ENCODE measurements at regions not wholly inside any gene's neighbourhood (a gene's known extent, or its start where the extent isn't known, plus 50 kb on each side); places are given as distances from the start of the nearest gene placed in this dataset.

DNA sequence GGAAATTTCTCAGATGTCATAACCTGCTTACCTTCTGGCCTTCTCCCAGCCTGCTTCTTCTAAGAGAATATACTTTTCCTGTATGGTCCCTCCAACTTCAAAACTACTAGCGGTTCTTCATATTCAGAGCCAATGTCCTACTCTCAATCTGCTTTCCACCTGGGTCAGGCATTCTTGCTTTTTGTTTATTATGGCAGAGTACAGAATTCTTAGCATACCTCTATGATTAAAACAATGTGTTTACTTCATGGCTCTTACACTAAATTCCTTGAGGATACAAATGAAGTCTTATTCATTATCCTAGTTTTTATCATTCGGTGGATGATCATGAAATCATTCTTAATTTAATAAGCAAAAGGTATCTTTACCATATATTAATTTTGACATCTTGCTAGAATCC is 484.2 kb upstream of the SLITRK1 start:
- TF ChIP-seq, protein P1, sequence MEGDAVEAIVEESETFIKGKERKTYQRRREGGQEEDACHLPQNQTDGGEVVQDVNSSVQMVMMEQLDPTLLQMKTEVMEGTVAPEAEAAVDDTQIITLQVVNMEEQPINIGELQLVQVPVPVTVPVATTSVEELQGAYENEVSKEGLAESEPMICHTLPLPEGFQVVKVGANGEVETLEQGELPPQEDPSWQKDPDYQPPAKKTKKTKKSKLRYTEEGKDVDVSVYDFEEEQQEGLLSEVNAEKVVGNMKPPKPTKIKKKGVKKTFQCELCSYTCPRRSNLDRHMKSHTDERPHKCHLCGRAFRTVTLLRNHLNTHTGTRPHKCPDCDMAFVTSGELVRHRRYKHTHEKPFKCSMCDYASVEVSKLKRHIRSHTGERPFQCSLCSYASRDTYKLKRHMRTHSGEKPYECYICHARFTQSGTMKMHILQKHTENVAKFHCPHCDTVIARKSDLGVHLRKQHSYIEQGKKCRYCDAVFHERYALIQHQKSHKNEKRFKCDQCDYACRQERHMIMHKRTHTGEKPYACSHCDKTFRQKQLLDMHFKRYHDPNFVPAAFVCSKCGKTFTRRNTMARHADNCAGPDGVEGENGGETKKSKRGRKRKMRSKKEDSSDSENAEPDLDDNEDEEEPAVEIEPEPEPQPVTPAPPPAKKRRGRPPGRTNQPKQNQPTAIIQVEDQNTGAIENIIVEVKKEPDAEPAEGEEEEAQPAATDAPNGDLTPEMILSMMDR (conservative IDR thresholded peaks at IDR 0.05; ENCODE audit: low read depth, low read length): no peak
- H3K4me3 ChIP-seq (ENCODE audit: low read length): no peak overlapping the region
- no peak for DNase-seq (ENCODE audit: low read depth)

DNA sequence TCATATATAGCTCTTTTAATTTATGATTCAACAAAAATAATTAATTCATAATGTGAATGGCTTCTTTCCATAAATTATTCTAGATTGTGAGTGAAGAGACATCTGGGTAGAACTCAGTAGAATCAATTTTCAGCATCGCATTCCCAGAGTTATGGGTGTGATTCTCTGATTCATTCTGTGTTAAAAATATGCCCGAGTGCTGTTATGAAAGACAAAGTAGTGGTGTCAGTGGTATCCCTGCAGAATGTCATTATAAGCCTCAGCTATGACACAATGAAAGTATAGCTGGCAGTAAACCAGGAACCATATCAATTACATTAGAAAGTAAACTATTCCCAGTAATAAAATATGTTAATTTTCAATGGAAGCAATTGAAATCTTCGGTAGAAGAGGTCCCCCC is 480.5 kb upstream of the SLITRK1 start:
- DNase-seq (ENCODE audit: low read depth): no peak
- no peak overlapping the region for H3K4me3 ChIP-seq (ENCODE audit: low read length)
- TF ChIP-seq, protein P1 (conservative IDR thresholded peaks at IDR 0.05; ENCODE audit: low read depth, low read length): no peak

DNA sequence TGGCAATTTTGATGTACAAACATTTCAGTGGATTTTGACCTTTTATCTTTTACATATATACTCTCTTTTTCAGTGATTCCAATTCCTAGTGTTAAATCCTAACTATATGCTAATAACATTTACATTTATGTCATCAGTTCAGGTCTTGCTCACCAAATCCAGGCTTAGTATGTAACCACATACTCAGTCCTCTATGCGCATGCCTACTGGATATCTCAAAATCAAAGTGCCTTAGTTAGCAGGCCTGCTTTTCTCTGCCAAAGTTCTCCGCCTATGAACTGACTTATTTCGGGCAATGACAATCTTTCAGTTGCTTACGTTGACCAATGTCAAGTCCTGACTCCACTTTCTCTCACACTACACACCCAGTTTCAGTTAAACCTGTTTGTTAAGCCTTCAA is 478.5 kb upstream of the SLITRK1 start:
- no peak overlapping the region for H3K4me3 ChIP-seq (ENCODE audit: low read length)
- TF ChIP-seq, protein P1 (conservative IDR thresholded peaks at IDR 0.05; ENCODE audit: low read depth, low read length): no peak
- no peak for DNase-seq (ENCODE audit: low read depth)

DNA sequence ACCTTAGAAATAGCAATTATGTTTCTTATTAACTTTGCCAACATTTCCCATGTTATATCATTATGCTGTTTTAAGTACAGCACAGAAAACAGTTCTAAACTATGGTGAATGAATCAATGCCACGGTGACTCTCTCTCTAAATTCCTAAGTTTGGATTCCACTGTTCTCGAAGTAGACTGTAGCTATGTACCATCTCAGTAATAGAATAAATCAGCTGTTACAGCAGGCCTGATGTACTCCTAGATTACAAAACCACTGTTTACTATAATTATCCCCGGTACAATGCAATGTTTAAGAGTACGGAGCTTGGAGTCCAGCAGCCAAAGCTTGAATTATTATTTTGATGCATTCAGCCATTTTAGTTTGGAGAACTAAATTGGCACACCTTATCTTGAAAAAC is 476.3 kb upstream of the SLITRK1 start:
- no peak for DNase-seq (ENCODE audit: low read depth)
- TF ChIP-seq, protein P1 (conservative IDR thresholded peaks at IDR 0.05; ENCODE audit: low read depth, low read length): no peak
- H3K4me3 ChIP-seq (ENCODE audit: low read length): no peak overlapping the region

DNA sequence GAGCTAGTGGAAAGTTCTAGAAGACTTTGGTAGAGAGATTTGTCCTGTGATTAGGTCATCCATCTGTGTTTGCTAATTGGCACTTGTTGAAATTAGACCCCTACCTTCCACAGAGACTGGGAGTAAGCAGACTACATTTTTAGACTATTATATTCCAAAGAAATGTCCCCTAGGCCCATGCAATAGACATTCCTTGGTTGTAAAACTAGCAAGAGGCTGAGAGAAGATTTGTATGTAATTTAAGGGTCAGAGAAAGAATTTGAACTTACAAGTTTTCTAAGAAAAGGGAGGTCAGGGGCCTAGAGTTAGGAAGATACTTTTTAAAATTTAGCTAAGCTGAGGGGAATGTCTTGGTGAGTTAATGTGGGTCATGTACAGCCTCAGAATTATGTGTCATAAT is 470.7 kb upstream of the SLITRK1 start:
- H3K4me3 ChIP-seq (ENCODE audit: low read length): no peak overlapping the region
- TF ChIP-seq, protein P1 (conservative IDR thresholded peaks at IDR 0.05; ENCODE audit: low read depth, low read length): no peak
- DNase-seq (ENCODE audit: low read depth): peak; percentile 5

DNA sequence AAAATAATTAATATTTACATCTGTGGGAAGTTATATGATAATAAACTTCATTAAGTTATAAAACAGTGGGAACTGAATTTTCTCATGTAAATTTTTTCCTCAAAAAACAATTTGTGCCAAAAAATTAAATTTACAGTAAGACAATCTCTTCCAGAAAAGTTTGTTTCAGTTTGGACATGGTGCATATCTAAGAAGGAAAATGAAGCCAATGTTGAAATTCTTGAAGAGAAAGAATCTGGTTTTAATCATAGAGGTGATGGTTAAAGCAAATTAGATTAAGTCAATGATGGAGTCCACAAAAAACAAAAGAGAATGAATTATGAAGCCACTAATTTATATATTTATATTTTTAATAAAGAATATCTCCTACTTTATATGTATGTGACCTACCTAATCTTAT is 457.2 kb upstream of the SLITRK1 start:
- no peak overlapping the region for H3K4me3 ChIP-seq (ENCODE audit: low read length)
- TF ChIP-seq, protein P1 (conservative IDR thresholded peaks at IDR 0.05; ENCODE audit: low read depth, low read length): no peak
- DNase-seq (ENCODE audit: low read depth): no peak

DNA sequence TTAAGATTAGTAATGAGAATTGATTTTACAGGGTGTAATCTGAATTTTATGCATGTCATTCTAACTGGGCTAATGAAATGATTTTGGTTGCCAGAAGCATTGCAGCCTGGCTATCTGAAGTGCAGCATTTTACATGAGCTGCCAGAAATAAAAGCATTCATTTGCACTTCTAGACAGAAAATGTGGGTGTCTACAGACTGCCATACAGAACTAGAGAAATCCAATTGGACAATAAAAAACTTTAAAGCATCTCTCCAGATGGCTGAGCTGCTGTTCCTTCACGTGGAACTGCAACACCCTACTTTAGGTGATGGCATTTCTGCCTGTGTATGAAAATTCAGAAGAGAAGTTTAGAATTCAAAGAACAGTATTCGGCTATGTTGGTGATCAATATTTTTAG is 450.1 kb upstream of the SLITRK1 start:
- TF ChIP-seq, protein P1 (conservative IDR thresholded peaks at IDR 0.05; ENCODE audit: low read depth, low read length): no peak
- no peak for DNase-seq (ENCODE audit: low read depth)

More for the DNA sequence above, 450.1 kb upstream of the SLITRK1 start:
- no peak overlapping the region for H3K4me3 ChIP-seq (ENCODE audit: low read length)

Data from retinal pigment epithelial cell (primary cell).